ENCODE measurements at regions not wholly inside any gene's neighbourhood (a gene's known extent, or its start where the extent isn't known, plus 50 kb on each side); places are given as distances from the start of the nearest gene placed in this dataset.

DNA sequence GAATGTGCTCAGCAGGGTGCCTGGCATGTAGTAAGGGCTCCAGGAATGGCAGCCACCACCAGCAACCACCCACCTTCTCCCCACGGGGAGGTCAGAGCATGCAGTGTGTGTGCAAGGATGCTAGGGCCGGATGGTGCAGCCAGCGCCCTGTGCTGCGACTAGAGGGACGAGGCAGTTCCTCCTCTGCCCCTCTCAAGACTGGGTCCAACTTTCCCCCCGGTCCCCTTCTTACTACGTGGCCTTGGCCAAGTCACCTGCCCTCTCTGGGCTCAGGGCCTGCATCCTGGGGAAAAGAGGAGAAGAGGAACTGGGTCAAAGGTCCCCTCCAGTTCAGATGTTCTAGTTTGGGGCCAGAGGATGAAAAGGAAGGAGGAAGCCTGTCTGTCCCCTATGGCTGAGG, 71.6 kb upstream of the TARDBP start:
- Histone ChIP-seq H3K23ac (ENCODE audit: insufficient read length) (no peak overlapping the region), H2BK5ac (ENCODE audit: low read depth, low read length) (no peak overlapping the region), H2BK20ac (ENCODE audit: low read length) (no peak overlapping the region), H3K14ac (ENCODE audit: insufficient read length) (no peak overlapping the region), H2AK5ac (ENCODE audit: low read depth, low read length) (no peak overlapping the region), H3K27ac (ENCODE audit: low read depth, low read length) (no peak overlapping the region), H4K8ac (ENCODE audit: extremely low read depth, insufficient read depth, low read length) (no peak overlapping the region), H4K20me1 (replicated peaks in 1 of 2; ENCODE audit: control insufficient read depth in 1 of 2, insufficient read depth in 2 of 2, low read length in 2 of 2) (no peaks in the 10 kb centered on the region), H2BK15ac (ENCODE audit: low read length) (no peak overlapping the region), H3K9ac (replicated peaks in 1 of 4; ENCODE audit: extremely low read depth in 1 of 4, low read depth in 3 of 4, low read length in 3 of 4) (no peak overlapping the region), H3K4ac (replicated peaks; ENCODE audit: insufficient read length, low read depth, low read length) (no peak overlapping the region), H3K79me1 (ENCODE audit: low read depth, low read length) (no peaks in the 10 kb centered on the region), H4K91ac (replicated peaks; ENCODE audit: insufficient read length, low read length) (no peak overlapping the region), H3K18ac (ENCODE audit: extremely low read depth, low read length) (no peak overlapping the region), H4K5ac (ENCODE audit: insufficient read length, low read depth, low read length) (no peak overlapping the region), H3K4me3 (ENCODE audit: extremely low read depth in 1 of 4, insufficient read depth in 2 of 4, low read depth in 3 of 4, low read length in 4 of 4) (no peak overlapping the region), H3K23me2 (ENCODE audit: low read depth, low read length) (no peaks in the 10 kb centered on the region), H2AFZ (ENCODE audit: low read length) (no peak overlapping the region), H3K4me1 (replicated peaks in 1 of 4; ENCODE audit: control insufficient read depth in 3 of 4, insufficient read depth in 4 of 4, low read length in 3 of 4) (peaks cover 0 to 5% (median 3%) of the 10 kb centered on the region in 4 experiments; a peak in 3 of 7 replicates), H3K9me3 (ENCODE audit: insufficient read depth in 2 of 2, low read depth in 1 of 2, low read length in 1 of 2) (no peaks in the 10 kb centered on the region), H3K27me3 (replicated peaks in 1 of 4; ENCODE audit: control insufficient read depth in 3 of 4, extremely low read depth in 1 of 4, insufficient read depth in 3 of 4, low read length in 3 of 4) (peaks cover 0 to 3% (median 0%) of the 10 kb centered on the region in 4 experiments; a peak in 2 of 7 replicates), H3K56ac (replicated peaks; ENCODE audit: insufficient read length, low read depth, low read length) (no peak overlapping the region), H2BK12ac (ENCODE audit: low read depth, low read length) (peak overlapping the region; percentile 2; the same call in 1 of the 2 replicates), H2BK120ac (replicated peaks; ENCODE audit: low read depth, low read length) (no peak overlapping the region), H3K79me2 (ENCODE audit: control insufficient read depth in 1 of 2, insufficient read depth in 2 of 2, low read length in 2 of 2) (no peaks in the 10 kb centered on the region), H3K4me2 (ENCODE audit: insufficient read depth in 1 of 2, low read depth in 2 of 2, low read length in 2 of 2) (no peak overlapping the region), H3K36me3 (ENCODE audit: control insufficient read depth in 2 of 4, insufficient read depth in 4 of 4, low read length in 3 of 4) (no peaks in the 10 kb centered on the region)
- FAIRE-seq = no peak
- no peak for TF ChIP-seq RNF2 (IDR thresholded peaks at IDR 0.05; ENCODE audit: borderline replicate concordance, low read depth, low read length, missing control alignments, poor library complexity, severe bottlenecking)
- POLR2A ChIA-PET (ENCODE audit: partially characterized antibody) = no interaction called here
- DNase-seq (ENCODE audit: low read depth in 1 of 2, low spot score in 2 of 2) = no peak
- CTCF ChIA-PET (ENCODE audit: partially characterized antibody) = interaction anchor here (1.0 to 1.8 kb wide), 3 partner anchors 17 to 404 kb away, joined by 3 to 6 read pairs (median 5); no protein-coding TSS in a partner anchor
- WGBS, 2 experiments (ENCODE audit: extremely low coverage in 1 of 2, insufficient coverage in 1 of 2, insufficient read length in 1 of 2, insufficient replicate concordance in 2 of 2, low coverage in 1 of 2, low lambda C conversion rate in 2 of 2, missing lambda C conversion rate in 1 of 2) = 87% methylated on average over 7 of the region's 7 CpGs; no CpG with 5 or more reads in 1 of the 2 experiments

Data from H1 (cell line).